ENCODE measurements at regions not wholly inside any gene's neighbourhood (a gene's known extent, or its start where the extent isn't known, plus 50 kb on each side); places are given as distances from the start of the nearest gene placed in this dataset.

DNA sequence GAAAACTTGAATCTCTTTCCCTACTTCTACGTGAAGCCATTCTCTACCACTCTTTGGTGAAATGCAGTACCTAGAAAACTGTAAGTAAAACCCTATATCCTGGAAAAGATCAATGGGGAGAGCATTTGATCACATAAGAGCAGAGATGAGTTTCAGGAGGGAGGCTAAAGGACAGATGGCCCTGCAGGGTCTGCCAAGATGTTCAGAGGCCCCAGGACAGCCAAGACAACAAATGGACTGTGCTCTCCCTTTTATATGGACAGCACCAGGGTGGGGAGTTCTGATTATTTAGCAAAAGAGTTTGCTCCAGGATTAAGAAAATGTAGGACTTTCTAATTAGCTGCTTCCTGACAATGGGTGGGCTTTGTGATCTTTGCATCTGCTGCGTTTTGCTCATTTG is 101.7 kb downstream of the DCK start:
- ChIA-PET POLR2A (interaction anchor here (0.6 kb wide), 1 partner anchor 102 kb away, joined by 4 read pairs; the partner anchor contains the start of gene DCK), CTCF (ENCODE audit: unreplicated experiment) (no interaction called here)
- TF ChIP-seq, protein P1, sequence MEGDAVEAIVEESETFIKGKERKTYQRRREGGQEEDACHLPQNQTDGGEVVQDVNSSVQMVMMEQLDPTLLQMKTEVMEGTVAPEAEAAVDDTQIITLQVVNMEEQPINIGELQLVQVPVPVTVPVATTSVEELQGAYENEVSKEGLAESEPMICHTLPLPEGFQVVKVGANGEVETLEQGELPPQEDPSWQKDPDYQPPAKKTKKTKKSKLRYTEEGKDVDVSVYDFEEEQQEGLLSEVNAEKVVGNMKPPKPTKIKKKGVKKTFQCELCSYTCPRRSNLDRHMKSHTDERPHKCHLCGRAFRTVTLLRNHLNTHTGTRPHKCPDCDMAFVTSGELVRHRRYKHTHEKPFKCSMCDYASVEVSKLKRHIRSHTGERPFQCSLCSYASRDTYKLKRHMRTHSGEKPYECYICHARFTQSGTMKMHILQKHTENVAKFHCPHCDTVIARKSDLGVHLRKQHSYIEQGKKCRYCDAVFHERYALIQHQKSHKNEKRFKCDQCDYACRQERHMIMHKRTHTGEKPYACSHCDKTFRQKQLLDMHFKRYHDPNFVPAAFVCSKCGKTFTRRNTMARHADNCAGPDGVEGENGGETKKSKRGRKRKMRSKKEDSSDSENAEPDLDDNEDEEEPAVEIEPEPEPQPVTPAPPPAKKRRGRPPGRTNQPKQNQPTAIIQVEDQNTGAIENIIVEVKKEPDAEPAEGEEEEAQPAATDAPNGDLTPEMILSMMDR (conservative IDR thresholded peaks at IDR 0.05; ENCODE audit: low read length), result no peak
- TF ChIP-seq EZH2phosphoT487 (IDR thresholded peaks at IDR 0.05; ENCODE audit: borderline replicate concordance, low read depth, low read length), result no peak
- Histone ChIP-seq H3K4me1 (ENCODE audit: insufficient read depth, low read length, poor library complexity, severe bottlenecking) (no peaks in the 10 kb centered on the region), H3K4me2 (ENCODE audit: low read length) (no peak overlapping the region), H4K20me1 (ENCODE audit: insufficient read depth, low read length) (no peaks in the 10 kb centered on the region), H2AFZ (ENCODE audit: low read length) (no peak overlapping the region), H3K27ac (ENCODE audit: low read depth, low read length, poor library complexity, severe bottlenecking) (no peak overlapping the region), H3K36me3 (ENCODE audit: insufficient read depth, low read length) (no peaks in the 10 kb centered on the region), H3K4me3 (ENCODE audit: low read depth, low read length, poor library complexity, severe bottlenecking) (no peak overlapping the region), H3K9me3 (ENCODE audit: low read length) (no peaks in the 10 kb centered on the region), H3K9me2 (ENCODE audit: insufficient read depth, low read length) (no peaks in the 10 kb centered on the region), H3K79me2 (ENCODE audit: insufficient read depth, low read depth, low read length) (no peaks in the 10 kb centered on the region)
- intact Hi-C loops (cut with micrococcal nuclease; ENCODE audit: unreplicated experiment), result no loop called here
- no peak for DNase-seq (ENCODE audit: low spot score)
- no TSS peak for BruUV-seq (replicated peaks)

GRCh38 chr4:71095545-71095944 is 102.1 kb downstream of the DCK start:
- intact Hi-C loops (cut with micrococcal nuclease; ENCODE audit: unreplicated experiment), result no loop called here
- H3K9me2 ChIP-seq (ENCODE audit: insufficient read depth, low read length), result no peaks in the 10 kb centered on the region
- no peak overlapping the region for H2AFZ ChIP-seq (ENCODE audit: low read length)
- no peaks in the 10 kb centered on the region for H3K36me3 ChIP-seq (ENCODE audit: insufficient read depth, low read length)
- H4K20me1 ChIP-seq (ENCODE audit: insufficient read depth, low read length), result no peaks in the 10 kb centered on the region
- BruUV-seq (replicated peaks), result no TSS peak
- no peak for TF ChIP-seq EZH2phosphoT487 (IDR thresholded peaks at IDR 0.05; ENCODE audit: borderline replicate concordance, low read depth, low read length)
- TF ChIP-seq, protein P1 (conservative IDR thresholded peaks at IDR 0.05; ENCODE audit: low read length), result no peak
- H3K4me3 ChIP-seq (ENCODE audit: low read depth, low read length, poor library complexity, severe bottlenecking), result no peak overlapping the region
- no peak for DNase-seq (ENCODE audit: low spot score)
- no peak overlapping the region for H3K27ac ChIP-seq (ENCODE audit: low read depth, low read length, poor library complexity, severe bottlenecking)
- H3K4me2 ChIP-seq (ENCODE audit: low read length), result no peak overlapping the region
- CTCF ChIA-PET (ENCODE audit: unreplicated experiment), result no interaction called here
- no peaks in the 10 kb centered on the region for H3K9me3 ChIP-seq (ENCODE audit: low read length)
- no peaks in the 10 kb centered on the region for H3K79me2 ChIP-seq (ENCODE audit: insufficient read depth, low read depth, low read length)
- POLR2A ChIA-PET, result interaction anchor here (0.6 kb wide), 1 partner anchor 102 kb away, joined by 4 read pairs; the partner anchor contains the start of gene DCK
- H3K4me1 ChIP-seq (ENCODE audit: insufficient read depth, low read length, poor library complexity, severe bottlenecking), result no peaks in the 10 kb centered on the region

GRCh38 chr4:71107726-71108125 is 114.3 kb downstream of the DCK start:
- DNase-seq (ENCODE audit: low spot score), result peak; percentile 21
- Histone ChIP-seq H3K79me2 (ENCODE audit: insufficient read depth, low read depth, low read length) (no peaks in the 10 kb centered on the region), H3K9me2 (ENCODE audit: insufficient read depth, low read length) (no peaks in the 10 kb centered on the region), H3K27ac (ENCODE audit: low read depth, low read length, poor library complexity, severe bottlenecking) (no peak overlapping the region), H3K4me2 (ENCODE audit: low read length) (peak overlapping the region; percentile 50), H2AFZ (ENCODE audit: low read length) (peak overlapping the region; percentile 54; the same call in 1 of the 2 replicates), H3K4me1 (ENCODE audit: insufficient read depth, low read length, poor library complexity, severe bottlenecking) (peaks cover 6% of the 10 kb centered on the region), H4K20me1 (ENCODE audit: insufficient read depth, low read length) (no peaks in the 10 kb centered on the region), H3K9me3 (ENCODE audit: low read length) (no peaks in the 10 kb centered on the region), H3K4me3 (ENCODE audit: low read depth, low read length, poor library complexity, severe bottlenecking) (no peak overlapping the region), H3K36me3 (ENCODE audit: insufficient read depth, low read length) (no peaks in the 10 kb centered on the region)
- TF ChIP-seq, protein P1 (conservative IDR thresholded peaks at IDR 0.05; ENCODE audit: low read length), result no peak
- no peak for TF ChIP-seq EZH2phosphoT487 (IDR thresholded peaks at IDR 0.05; ENCODE audit: borderline replicate concordance, low read depth, low read length)
- intact Hi-C loops (cut with micrococcal nuclease; ENCODE audit: unreplicated experiment), result no loop called here
- no TSS peak for BruUV-seq (replicated peaks)
- ChIA-PET POLR2A (interaction anchor here (0.7 kb wide), 1 partner anchor 505 kb away, joined by 3 read pairs; no protein-coding TSS in a partner anchor), CTCF (ENCODE audit: unreplicated experiment) (no interaction called here)
